ENCODE measurements at regions not wholly inside any gene's neighbourhood (a gene's known extent, or its start where the extent isn't known, plus 50 kb on each side); places are given as distances from the start of the nearest gene placed in this dataset.

GRCh38 chr5:33300209-33300742 is 140.5 kb upstream of the TARS1 start:
- peak in 2 of 9 donors; percentile 5 to 6 for TF ChIP-seq CTCF (IDR thresholded peaks at IDR 0.05)

GRCh38 chr5:33303579-33304095 is 137.1 kb upstream of the TARS1 start:
- Histone ChIP-seq H3K4me1 (peaks cover 5 to 32% (median 19%) of the 10 kb centered on the region in 9 donors), H3K27ac (no peak overlapping the region), H3K36me3 (no peaks in the 10 kb centered on the region), H3K9me3 (peaks cover 0 to 9% (median 0%) of the 10 kb centered on the region in 11 donors), H3K27me3 (no peaks in the 10 kb centered on the region), H3K4me3 (no peak overlapping the region)
- no peak for ATAC-seq
- WGBS, 2 donors, result 89 to 92% methylated on average over 1 of the region's 1 CpG
- no peak for TF ChIP-seq CTCF (IDR thresholded peaks at IDR 0.05)
- no peak for DNase-seq
- intact Hi-C loops (cut with DNase I), result loop anchor here in 3 of 10 donors (5.0 to 10.0 kb wide), 3 partner anchors 589 to 1301 kb away; partner anchors contain the start of gene NPR3 (in 1 of the 3)

More at GRCh38 chr5:33300209-33300742, 140.5 kb upstream of the TARS1 start:
- DNase-seq (no peak), ATAC-seq (peak in 6 of 8 donors; percentile 42 to 72 (median 60))
- H3K27ac ChIP-seq, result peak overlapping the region in 6 of 10 donors; percentile 11 to 63 (median 49)
- intact Hi-C loops (cut with DNase I), result loop anchor here in 3 of 10 donors (5.0 to 10.0 kb wide), 3 partner anchors 585 to 1298 kb away; partner anchors contain the start of gene NPR3 (in 1 of the 3)
- H3K27me3 ChIP-seq, result no peaks in the 10 kb centered on the region
- H3K4me3 ChIP-seq, result no peak overlapping the region
- H3K4me1 ChIP-seq, result peaks cover 3 to 21% (median 14%) of the 10 kb centered on the region in 9 donors
- H3K36me3 ChIP-seq, result no peaks in the 10 kb centered on the region
- WGBS, 2 donors, result 33 to 37% methylated on average over 3 of the region's 3 CpGs
- H3K9me3 ChIP-seq, result peaks cover 0 to 9% (median 0%) of the 10 kb centered on the region in 11 donors

- 94 to 98% methylated on average over 1 of the region's 1 CpG for WGBS, 2 donors
- Histone ChIP-seq H3K27me3 (no peaks in the 10 kb centered on the region), H3K4me3 (no peak overlapping the region), H3K9me3 (peaks cover 0 to 9% (median 0%) of the 10 kb centered on the region in 11 donors), H3K27ac (no peak overlapping the region), H3K4me1 (peaks cover 3 to 26% (median 10%) of the 10 kb centered on the region in 9 donors), H3K36me3 (no peaks in the 10 kb centered on the region)
- intact Hi-C loops (cut with DNase I), result loop anchor here in 3 of 10 donors (5.0 to 10.0 kb wide), 3 partner anchors 590 to 1302 kb away; partner anchors contain the start of gene NPR3 (in 1 of the 3)
- no peak for DNase-seq
- no peak for TF ChIP-seq CTCF (IDR thresholded peaks at IDR 0.05)
- ATAC-seq, result no peak
Measured at GRCh38 chr5:33304601-33305000, 136.2 kb upstream of the TARS1 start.

GRCh38 chr5:33305572-33305971 is 135.2 kb upstream of the TARS1 start:
- Histone ChIP-seq H3K27me3 (no peaks in the 10 kb centered on the region), H3K9me3 (peaks cover 0 to 9% (median 0%) of the 10 kb centered on the region in 11 donors), H3K27ac (no peak overlapping the region), H3K4me3 (no peak overlapping the region), H3K4me1 (peaks cover 0 to 17% (median 3%) of the 10 kb centered on the region in 9 donors), H3K36me3 (no peaks in the 10 kb centered on the region)
- ATAC-seq (no peak), DNase-seq (no peak)
- WGBS, 2 donors, result 92 to 95% methylated on average over 3 of the region's 3 CpGs
- intact Hi-C loops (cut with DNase I), result loop anchor here in 1 of 10 donors (10.0 kb wide), 1 partner anchor 591 kb away; the partner anchor contains the start of gene NPR3
- no peak for TF ChIP-seq CTCF (IDR thresholded peaks at IDR 0.05)

Measured in heart right ventricle (tissue), 16 donors.